HG03558 (cell line): ENCODE measurements at regions not wholly inside any gene's neighbourhood (a gene's known extent, or its start where the extent isn't known, plus 50 kb on each side); places are given as distances from the start of the nearest gene placed in this dataset.
"Not testable (repeated sequence)": the region's sequence is repeated elsewhere in the genome, so short reads cannot be mapped to it uniquely, and the experiment has no call there.

ENCODE experiments used
- ATAC-seq: cut with Tn5 transposase; IDR thresholded peaks from one replicate; pipeline ENCODE4 v1.9.1; 2021; ENCODE audit warnings: moderate number of reproducible peaks; ENCODE audit not compliant: unreplicated experiment; ENCODE audit errors: extremely low read depth

- ATAC-seq = no peak
Measured at GRCh38 chr5:99247346-99247745, 318.5 kb upstream of the CHD1 start.

- ATAC-seq = no peak
Measured at GRCh38 chr5:99243111-99243510, 314.3 kb upstream of the CHD1 start.

- no peak for ATAC-seq
Measured at GRCh38 chr5:99239826-99240360, 311.1 kb upstream of the CHD1 start.

- ATAC-seq = no peak
Measured at GRCh38 chr5:99191206-99191745, 262.5 kb upstream of the CHD1 start.

GRCh38 chr5:99187611-99188010, 258.8 kb upstream of the CHD1 start:
- ATAC-seq = no peak

GRCh38 chr5:99179206-99179605, 250.4 kb upstream of the CHD1 start:
- ATAC-seq = no peak

GRCh38 chr5:99177796-99178195, 249.0 kb upstream of the CHD1 start:
- ATAC-seq = no peak

- ATAC-seq = no peak
Measured at GRCh38 chr5:99176186-99176585, 247.4 kb upstream of the CHD1 start.

- ATAC-seq = no peak
Measured at GRCh38 chr5:99169309-99169708, 240.5 kb upstream of the CHD1 start.

GRCh38 chr5:99161538-99161937, 232.7 kb upstream of the CHD1 start:
- ATAC-seq = not testable (repeated sequence)

GRCh38 chr5:99156688-99157087, 227.9 kb upstream of the CHD1 start:
- ATAC-seq = no peak

- not testable (repeated sequence) for ATAC-seq
Measured at GRCh38 chr5:99143283-99143795, 214.5 kb upstream of the CHD1 start.

- ATAC-seq = no peak
Measured at GRCh38 chr5:99141534-99142128, 212.8 kb upstream of the CHD1 start.

GRCh38 chr5:99138911-99139310, 210.1 kb upstream of the CHD1 start:
- ATAC-seq = no peak

GRCh38 chr5:99133921-99134320, 205.1 kb upstream of the CHD1 start:
- no peak for ATAC-seq

- ATAC-seq = no peak
Measured at GRCh38 chr5:99129768-99130501, 201.1 kb upstream of the CHD1 start.

GRCh38 chr5:99122976-99123375, 194.2 kb upstream of the CHD1 start:
- ATAC-seq = no peak

GRCh38 chr5:99119326-99119725, 190.5 kb upstream of the CHD1 start:
- no peak for ATAC-seq

- no peak for ATAC-seq
Measured at GRCh38 chr5:99116526-99116925, 187.7 kb upstream of the CHD1 start.

- ATAC-seq = no peak
Measured at GRCh38 chr5:99109894-99110293, 181.1 kb upstream of the CHD1 start.

- ATAC-seq = no peak
Measured at GRCh38 chr5:99105216-99105615, 176.4 kb upstream of the CHD1 start.
